ENCODE measurements at regions not wholly inside any gene's neighbourhood (a gene's known extent, or its start where the extent isn't known, plus 50 kb on each side); places are given as distances from the start of the nearest gene placed in this dataset.

DNA sequence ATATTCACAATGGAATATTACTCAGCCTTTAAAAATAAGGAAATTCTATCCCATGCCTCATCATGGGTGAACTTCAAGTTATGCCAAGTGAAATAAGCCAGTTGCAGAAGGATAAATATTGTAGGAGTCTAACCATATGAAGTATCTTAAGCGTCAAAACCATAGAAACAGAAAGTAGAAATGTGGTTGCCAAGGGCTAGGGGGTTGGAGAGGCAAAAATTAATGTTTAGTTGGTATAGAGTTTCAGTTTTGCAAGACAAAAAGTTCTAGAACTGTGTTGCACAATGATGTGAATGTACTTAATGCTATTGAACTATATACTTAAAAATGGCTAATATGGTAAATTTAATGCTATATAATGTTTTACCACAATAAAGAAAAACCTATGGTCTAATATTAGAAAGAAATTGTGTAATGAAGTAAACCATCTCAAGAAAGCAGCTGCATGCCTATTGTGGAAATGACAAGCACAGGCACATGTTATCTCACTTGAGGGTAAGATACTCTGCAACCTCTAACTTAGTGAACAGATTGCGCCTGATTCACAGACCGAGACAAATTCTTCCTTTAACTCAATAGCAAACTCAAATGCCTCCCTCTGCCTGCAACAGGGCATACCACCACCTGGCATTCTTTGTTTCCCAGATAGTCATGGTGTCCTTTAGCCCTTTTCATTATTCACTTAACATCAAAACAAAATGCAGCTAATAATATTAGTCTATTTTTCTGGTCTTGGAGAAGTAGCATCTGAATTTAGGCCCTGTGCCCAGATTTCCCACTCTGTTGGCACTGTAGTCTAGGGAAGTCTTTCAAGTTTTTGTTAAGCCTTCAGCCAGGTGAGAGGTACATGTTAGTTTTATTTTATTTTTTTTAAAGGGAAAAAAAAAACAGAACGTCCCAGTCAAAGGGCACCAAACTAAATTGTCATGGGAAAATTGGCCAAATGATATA lies 80.2 kb upstream of the ACP3 start:
- ChIA-PET CTCF (no interaction called here), POLR2A (no interaction called here)
- no peak for DNase-seq (ENCODE audit: extremely low spot score)
- TF ChIP-seq TARDBP (IDR thresholded peaks at IDR 0.05) = no peak
- no peak for TF ChIP-seq SUZ12 (IDR thresholded peaks at IDR 0.05)
- TF ChIP-seq ZNF384 (IDR thresholded peaks at IDR 0.05) = no peak
- no peak for TF ChIP-seq ELF4 (IDR thresholded peaks at IDR 0.05)
- no peak for TF ChIP-seq FOXK2 (IDR thresholded peaks at IDR 0.05)
- TF ChIP-seq SP1 (IDR thresholded peaks at IDR 0.05) = no peak
- no peak for TF ChIP-seq L3MBTL2 (conservative IDR thresholded peaks at IDR 0.05)
- TF ChIP-seq, protein P1, sequence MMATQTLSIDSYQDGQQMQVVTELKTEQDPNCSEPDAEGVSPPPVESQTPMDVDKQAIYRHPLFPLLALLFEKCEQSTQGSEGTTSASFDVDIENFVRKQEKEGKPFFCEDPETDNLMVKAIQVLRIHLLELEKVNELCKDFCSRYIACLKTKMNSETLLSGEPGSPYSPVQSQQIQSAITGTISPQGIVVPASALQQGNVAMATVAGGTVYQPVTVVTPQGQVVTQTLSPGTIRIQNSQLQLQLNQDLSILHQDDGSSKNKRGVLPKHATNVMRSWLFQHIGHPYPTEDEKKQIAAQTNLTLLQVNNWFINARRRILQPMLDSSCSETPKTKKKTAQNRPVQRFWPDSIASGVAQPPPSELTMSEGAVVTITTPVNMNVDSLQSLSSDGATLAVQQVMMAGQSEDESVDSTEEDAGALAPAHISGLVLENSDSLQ (IDR thresholded peaks at IDR 0.05) = no peak
- TF ChIP-seq CTBP1 (IDR thresholded peaks at IDR 0.05; ENCODE audit: borderline replicate concordance) = no peak
- no peak for TF ChIP-seq BHLHE40 (IDR thresholded peaks at IDR 0.05; ENCODE audit: borderline replicate concordance)
- no peak for TF ChIP-seq HDGF (IDR thresholded peaks at IDR 0.05; ENCODE audit: borderline replicate concordance)
- no peak for TF ChIP-seq LEF1 (IDR thresholded peaks at IDR 0.05; ENCODE audit: borderline replicate concordance)
- no peak for TF ChIP-seq FOXA1 (IDR thresholded peaks at IDR 0.05)
- no peak for TF ChIP-seq ARNT (IDR thresholded peaks at IDR 0.05)

DNA sequence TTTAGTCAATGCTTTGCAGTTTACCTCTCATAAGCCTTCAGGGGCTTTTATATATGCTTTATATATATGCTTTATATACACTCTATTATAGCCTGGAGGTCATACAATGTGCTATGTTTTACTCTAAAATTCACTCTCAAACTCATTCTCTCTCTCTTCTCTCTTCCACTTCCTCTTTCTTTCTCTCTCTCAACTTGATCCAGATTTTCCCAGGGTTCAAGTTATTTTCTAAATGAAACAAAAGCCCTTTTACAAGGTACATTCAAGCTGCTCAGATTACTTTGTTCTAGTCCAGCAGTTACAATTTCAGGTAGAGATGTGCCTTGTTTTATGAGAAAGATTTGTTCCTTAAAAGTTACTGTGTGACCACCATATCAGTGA lies 79.6 kb upstream of the ACP3 start:
- TF ChIP-seq, protein P1 (IDR thresholded peaks at IDR 0.05) = no peak
- TF ChIP-seq FOXK2 (IDR thresholded peaks at IDR 0.05) (no peak), ELF4 (IDR thresholded peaks at IDR 0.05) (no peak), HDGF (IDR thresholded peaks at IDR 0.05; ENCODE audit: borderline replicate concordance) (no peak), SUZ12 (IDR thresholded peaks at IDR 0.05) (no peak), NFRKB (IDR thresholded peaks at IDR 0.05) (no peak)
- ChIA-PET CTCF (no interaction called here), POLR2A (no interaction called here)
- DNase-seq (ENCODE audit: extremely low spot score) = no peak

DNA sequence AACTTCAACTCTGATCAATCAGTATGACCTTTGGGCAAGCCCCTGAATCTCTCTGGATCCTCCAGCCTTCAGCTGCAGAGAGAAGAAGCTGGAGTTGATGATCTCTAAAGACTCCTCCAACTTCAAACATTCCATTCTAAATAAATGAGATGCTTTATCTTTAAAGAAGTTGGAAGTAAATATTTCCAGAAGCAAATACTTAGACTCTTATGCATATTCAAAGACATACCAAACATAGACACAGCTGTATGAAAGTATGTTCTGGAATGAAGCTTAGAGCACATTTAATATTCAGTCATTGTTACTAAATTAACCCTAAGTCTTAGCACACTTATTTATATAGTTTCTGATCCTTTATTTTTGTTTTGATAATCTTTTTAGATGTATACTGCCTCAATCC lies 77.6 kb upstream of the ACP3 start:
- no peak for DNase-seq (ENCODE audit: extremely low spot score)
- ChIA-PET POLR2A (no interaction called here), CTCF (interaction anchor here (1.2 kb wide), 1 partner anchor 8 kb away, joined by 3 read pairs; no protein-coding TSS in a partner anchor)
- TF ChIP-seq NFRKB (IDR thresholded peaks at IDR 0.05) (no peak), BHLHE40 (IDR thresholded peaks at IDR 0.05; ENCODE audit: borderline replicate concordance) (no peak), FOXA1 (IDR thresholded peaks at IDR 0.05) (no peak), CTBP1 (IDR thresholded peaks at IDR 0.05; ENCODE audit: borderline replicate concordance) (no peak), LEF1 (IDR thresholded peaks at IDR 0.05; ENCODE audit: borderline replicate concordance) (no peak), SUZ12 (IDR thresholded peaks at IDR 0.05) (no peak), HDGF (IDR thresholded peaks at IDR 0.05; ENCODE audit: borderline replicate concordance) (no peak), L3MBTL2 (conservative IDR thresholded peaks at IDR 0.05) (no peak)
- TF ChIP-seq, protein P1 (IDR thresholded peaks at IDR 0.05) = no peak

DNA sequence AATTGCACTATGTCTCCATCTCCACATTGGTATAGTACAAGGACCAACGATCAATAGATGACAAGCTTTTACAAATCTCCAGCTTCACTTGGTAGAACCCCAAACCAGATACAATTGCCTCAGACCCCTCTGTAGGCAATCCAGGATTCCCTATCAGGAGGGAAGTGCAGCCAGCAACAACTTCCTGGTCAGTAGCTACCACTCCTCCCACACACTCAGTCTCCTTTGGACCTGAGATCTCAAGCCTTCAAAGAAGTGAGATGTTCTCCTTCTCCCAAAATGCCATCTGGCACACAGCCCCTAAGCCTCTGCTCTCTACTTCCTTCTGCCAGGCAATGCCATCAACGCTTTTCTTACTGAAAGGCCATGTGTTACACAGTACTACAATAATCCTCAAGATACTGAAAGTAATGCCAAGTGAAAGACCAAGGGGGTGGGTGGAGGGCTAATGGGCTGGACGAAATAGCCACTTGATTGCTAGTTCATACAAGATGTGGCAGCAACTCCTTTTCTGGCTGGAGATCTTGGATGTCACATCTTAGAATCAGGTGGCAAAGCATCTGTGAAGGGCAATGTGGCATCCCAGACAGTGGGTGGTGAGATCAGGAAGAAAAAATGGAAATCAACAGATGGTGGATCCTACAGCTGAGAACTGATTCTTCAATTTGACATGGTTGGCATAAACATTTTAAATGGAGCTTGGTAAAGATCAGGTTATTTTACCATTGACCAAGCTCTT lies 75.3 kb upstream of the ACP3 start:
- POLR2A ChIA-PET = no interaction called here
- CTCF ChIA-PET = no interaction called here
- TF ChIP-seq TARDBP (IDR thresholded peaks at IDR 0.05) (no peak), ELF4 (IDR thresholded peaks at IDR 0.05) (no peak), L3MBTL2 (conservative IDR thresholded peaks at IDR 0.05) (no peak), CTBP1 (IDR thresholded peaks at IDR 0.05; ENCODE audit: borderline replicate concordance) (no peak), BHLHE40 (IDR thresholded peaks at IDR 0.05; ENCODE audit: borderline replicate concordance) (no peak), SUZ12 (IDR thresholded peaks at IDR 0.05) (no peak), FOXA1 (IDR thresholded peaks at IDR 0.05) (no peak), SP1 (IDR thresholded peaks at IDR 0.05) (no peak), FOXM1 (IDR thresholded peaks at IDR 0.05; ENCODE audit: borderline replicate concordance) (no peak), ZNF384 (IDR thresholded peaks at IDR 0.05) (no peak), HDGF (IDR thresholded peaks at IDR 0.05; ENCODE audit: borderline replicate concordance) (no peak), NFRKB (IDR thresholded peaks at IDR 0.05) (no peak), ARNT (IDR thresholded peaks at IDR 0.05) (no peak), FOXK2 (IDR thresholded peaks at IDR 0.05) (no peak), LEF1 (IDR thresholded peaks at IDR 0.05; ENCODE audit: borderline replicate concordance) (no peak)
- TF ChIP-seq, protein P1 (IDR thresholded peaks at IDR 0.05) = no peak
- no peak for DNase-seq (ENCODE audit: extremely low spot score)

DNA sequence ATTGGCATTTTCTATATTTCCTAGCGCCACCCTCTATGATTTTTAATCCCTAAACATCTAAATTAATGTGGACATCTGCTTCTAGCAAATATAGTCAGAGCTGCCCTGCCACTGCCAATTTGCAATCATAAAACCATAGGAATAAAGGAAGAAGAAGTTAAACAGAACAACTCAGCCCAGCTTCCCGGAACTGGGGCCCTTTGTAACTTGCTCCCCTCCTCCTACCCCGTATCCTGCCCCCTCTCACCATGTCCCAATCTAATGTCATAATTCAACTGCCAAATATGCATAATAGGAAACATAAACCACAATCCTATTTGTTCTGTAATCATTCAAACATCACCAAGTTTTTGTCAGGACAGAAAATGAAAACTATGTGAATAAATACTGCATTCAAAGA lies 74.4 kb upstream of the ACP3 start:
- no peak for DNase-seq (ENCODE audit: extremely low spot score)
- TF ChIP-seq L3MBTL2 (conservative IDR thresholded peaks at IDR 0.05) (no peak), HDGF (IDR thresholded peaks at IDR 0.05; ENCODE audit: borderline replicate concordance) (no peak), SUZ12 (IDR thresholded peaks at IDR 0.05) (no peak), TARDBP (IDR thresholded peaks at IDR 0.05) (no peak), SP1 (IDR thresholded peaks at IDR 0.05) (no peak), FOXM1 (IDR thresholded peaks at IDR 0.05; ENCODE audit: borderline replicate concordance) (no peak), CTBP1 (IDR thresholded peaks at IDR 0.05; ENCODE audit: borderline replicate concordance) (no peak), LEF1 (IDR thresholded peaks at IDR 0.05; ENCODE audit: borderline replicate concordance) (no peak), ZNF384 (IDR thresholded peaks at IDR 0.05) (no peak)
- CTCF ChIA-PET = no interaction called here
- POLR2A ChIA-PET = no interaction called here
